GM12878 (cell line): ENCODE measurements at regions not wholly inside any gene's neighbourhood (a gene's known extent, or its start where the extent isn't known, plus 50 kb on each side); places are given as distances from the start of the nearest gene placed in this dataset.

Experiments
- ATAC-seq: fragments of 200-7000 bp; cut with Tn5 transposase; 3 replicates; pipeline ENCODE4 v1.9.1; 2020; ENCODE audit warnings: mild to moderate bottlenecking, moderate library complexity
- BruUV-seq: library from RNA; stranded (reverse); fragments of 400-500 nt; replicated peaks from 2 replicates; lab custom pipeline; 2021; lab: Mats Ljungman, UMichigan
- CTCF ChIA-PET: fragments of 300-600 bp; sonication (Branson Sonifier 250); formaldehyde crosslinking; extraction: SDS; loops from one replicate; lab custom pipeline; 2021; ENCODE audit warnings: inconsistent platforms; lab: Yijun Ruan, JAX
- POLR2A ChIA-PET: fragments of 350-600 bp; formaldehyde crosslinking; extraction: SDS; loops from one replicate; lab custom pipeline; 2021; ENCODE audit warnings: inconsistent platforms; lab: Charles Lee
- RAD21 ChIA-PET: fragments of 300-600 bp; sonication (Branson Sonifier 250); formaldehyde crosslinking; loops from one replicate; lab custom pipeline; 2023; ENCODE audit warnings: antibody characterized with exemption; ENCODE audit not compliant: unreplicated experiment; lab: Charles Lee
- SMC1A ChIA-PET: fragments of 300-600 bp; sonication (Branson Sonifier 250); formaldehyde crosslinking; loops from one replicate; lab custom pipeline; 2023; ENCODE audit not compliant: unreplicated experiment, uncharacterized antibody; lab: Charles Lee
- DNase-seq: peaks from one replicate; pipeline ENCODE4 v3.0.0-alpha.2; 2011; ENCODE audit warnings: low read depth, low spot score
- FAIRE-seq: peaks from 3 replicates; lab custom pipeline; 2011; peaks lifted over from hg19 to GRCh38; lab: Jason Lieb, UNC
- H2AFZ ChIP-seq: 2 replicates; pipeline ENCODE4 v1.6.0; 2011; ENCODE audit warnings: low read depth, low read length, control low read depth; ENCODE audit not compliant: control insufficient read depth
- H3K27ac ChIP-seq: 2 replicates; pipeline ENCODE4 v1.5.1; 2011; ENCODE audit warnings: control low read depth; ENCODE audit not compliant: control insufficient read depth, insufficient read depth
- H3K27me3 ChIP-seq, 2 experiments: replicated peaks in 1 of 2; 2 replicates each; pipeline versions ENCODE4 v1.6.0 to v1.6.1; 2011; ENCODE audit warnings: low read length in 1 of 2; ENCODE audit not compliant: control insufficient read depth in 2 of 2, insufficient read depth in 2 of 2
- H3K36me3 ChIP-seq, 2 experiments: 2 replicates each; pipeline ENCODE4 v1.5.1; 2011; ENCODE audit warnings: low read length in 1 of 2; ENCODE audit not compliant: control insufficient read depth in 2 of 2, insufficient read depth in 2 of 2
- H3K4me1 ChIP-seq: 2 replicates; pipeline ENCODE4 v1.6.1; 2011; ENCODE audit warnings: mild to moderate bottlenecking, low read length, moderate library complexity, mixed read lengths; ENCODE audit not compliant: control insufficient read depth, insufficient read depth
- H3K4me2 ChIP-seq: 2 replicates; pipeline ENCODE4 v1.6.0; 2011; ENCODE audit warnings: control low read depth; ENCODE audit not compliant: control insufficient read depth, insufficient read depth
- H3K4me3 ChIP-seq: fragments of 200-600 bp; sonication (generic); 2 replicates; pipeline ENCODE4 v1.5.1; 2016
- H3K79me2 ChIP-seq: 2 replicates; pipeline ENCODE4 v1.6.0; 2011; ENCODE audit warnings: low read length; ENCODE audit not compliant: control insufficient read depth, insufficient read depth
- H3K9ac ChIP-seq: 2 replicates; pipeline ENCODE4 v1.8.0; 2011; ENCODE audit warnings: low read length, control low read depth, mixed read lengths; ENCODE audit not compliant: control insufficient read depth, insufficient read depth
- H3K9me3 ChIP-seq: replicated peaks from 3 replicates; pipeline ENCODE4 v1.5.1; 2011; ENCODE audit warnings: mild to moderate bottlenecking, low read length; ENCODE audit not compliant: control insufficient read depth, insufficient read depth
- H4K20me1 ChIP-seq: 2 replicates; pipeline ENCODE4 v1.6.0; 2011; ENCODE audit not compliant: control insufficient read depth, insufficient read depth
- CEBPB ChIP-seq, 2 experiments: fragments of 150-350 bp in 1 of 2; IDR thresholded peaks; 2 replicates each; pipeline ENCODE4 v1.6.1; 2012 to 2014; ENCODE audit warnings: low read depth in 2 of 2, low read length in 2 of 2, borderline replicate concordance in 1 of 2, inconsistent platforms in 1 of 2
- CHD4 ChIP-seq: fragments of 200-600 bp; sonication (generic); IDR thresholded peaks from 2 replicates; pipeline ENCODE4 v1.6.1; 2016; ENCODE audit warnings: mild to moderate bottlenecking
- CTCF ChIP-seq, 3 experiments: IDR thresholded peaks in 2 of 3; conservative IDR thresholded peaks in 1 of 3; 2 replicates each; pipeline ENCODE4 v1.5.1; 2011; ENCODE audit warnings: low read depth in 3 of 3, low read length in 3 of 3, mild to moderate bottlenecking in 3 of 3, control low read depth in 2 of 3, moderate library complexity in 2 of 3, inconsistent platforms in 1 of 3, mixed read lengths in 1 of 3; ENCODE audit not compliant: control insufficient read depth in 2 of 3, insufficient read depth in 1 of 3; ENCODE audit errors: extremely low read depth in 1 of 3
- FOS ChIP-seq: IDR thresholded peaks from 3 replicates; pipeline ENCODE4 v1.6.1; 2011; ENCODE audit warnings: borderline replicate concordance; ENCODE audit not compliant: insufficient read length; ENCODE audit errors: extremely low read depth
- NR2F1 ChIP-seq: fragments of 450-650 bp; conservative IDR thresholded peaks from 2 replicates; pipeline ENCODE4 v1.6.1; 2017; ENCODE audit warnings: mild to moderate bottlenecking
- RELA ChIP-seq: fragments of 450-650 bp; IDR thresholded peaks from 2 replicates; pipeline ENCODE4 v1.8.0; 2014; ENCODE audit warnings: borderline replicate concordance; ENCODE audit not compliant: partially characterized antibody
- WGBS: methylation state at CpG from one replicate; pipeline ENCODE4 v1.1.6; 2016; ENCODE audit warnings: low lambda C conversion rate; ENCODE audit not compliant: insufficient replicate concordance, insufficient coverage; ENCODE audit errors: missing lambda C conversion rate; 5-methylcytosine and 5-hydroxymethylcytosine counted together
- in situ Hi-C: fragments of 300-500 bp; cut with MboI; formaldehyde crosslinking; loops from 9 replicates; pipeline ENCODE4 v1.14.3; 2018; ENCODE audit warnings: mixed read lengths
- intact Hi-C: fragments of 100-400 bp; cut with micrococcal nuclease; formaldehyde crosslinking; loops from one replicate; pipeline ENCODE4 v1.14.2; 2022; ENCODE audit not compliant: unreplicated experiment
- TF ChIP-seq, protein P1 (sequence below): fragments of 450-650 bp; IDR thresholded peaks from 2 replicates; pipeline ENCODE4 v1.6.1; 2017; ENCODE audit warnings: borderline replicate concordance

DNA sequence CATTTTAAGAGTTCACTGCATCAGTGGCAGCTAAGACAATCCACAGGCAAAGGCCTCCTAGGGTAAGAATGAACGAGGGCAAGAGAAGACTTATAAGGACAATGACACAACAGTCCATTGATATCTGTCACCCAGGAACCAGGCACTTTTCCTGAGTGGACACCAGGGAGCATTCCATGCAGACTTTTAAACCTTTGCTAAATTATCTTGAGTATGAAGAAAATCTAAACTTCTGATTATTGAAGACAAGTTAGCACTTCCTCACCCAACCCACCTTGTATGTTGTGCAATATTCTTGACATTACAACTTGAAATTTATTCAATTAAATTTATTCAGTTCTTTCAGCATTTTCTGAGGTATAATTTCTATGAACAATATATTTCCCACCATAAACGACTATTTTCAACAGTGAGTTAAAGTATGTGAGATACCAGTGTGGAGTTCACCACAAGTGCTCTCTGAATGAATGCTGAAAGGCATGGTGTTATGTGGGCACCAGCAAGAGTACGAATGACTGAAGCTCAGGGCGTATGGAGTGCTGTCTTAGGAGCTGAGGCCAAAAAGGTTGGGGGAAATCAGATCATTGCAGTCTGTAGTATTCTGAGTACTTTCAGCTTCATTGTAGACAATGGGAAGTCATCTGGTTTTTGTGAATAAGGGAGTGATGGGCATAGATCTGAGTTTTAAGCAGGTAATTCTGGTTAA is 124.3 kb upstream of the LMNTD1 start:
- Histone ChIP-seq H3K27ac (no peak overlapping the region), H3K9me3 (no peaks in the 10 kb centered on the region), H3K4me2 (no peak overlapping the region), H3K9ac (no peak overlapping the region), H3K27me3 (no peaks in the 10 kb centered on the region; a peak in 1 of 4 replicates), H3K4me1 (no peaks in the 10 kb centered on the region), H3K36me3 (no peaks in the 10 kb centered on the region), H3K4me3 (no peak overlapping the region), H4K20me1 (no peaks in the 10 kb centered on the region), H3K79me2 (no peaks in the 10 kb centered on the region), H2AFZ (no peak overlapping the region)
- ChIA-PET POLR2A (no interaction called here), CTCF (no interaction called here), RAD21 (no interaction called here), SMC1A (no interaction called here)
- no peak for DNase-seq
- WGBS: 1% methylated on average over 4 of the region's 4 CpGs
- intact Hi-C loops: no loop called here
- no peak for FAIRE-seq
- TF ChIP-seq RELA: no peak
- TF ChIP-seq NR2F1: no peak
- TF ChIP-seq CEBPB (IDR thresholded peaks at IDR 0.05; ENCODE audit: borderline replicate concordance in 1 of 2, low read depth in 2 of 2, low read length in 2 of 2): no peak
- TF ChIP-seq CTCF (IDR thresholded peaks at IDR 0.05 in 2 of 3, conservative IDR thresholded peaks at IDR 0.05 in 1 of 3; ENCODE audit: control insufficient read depth in 2 of 3, extremely low read depth in 1 of 3, insufficient read depth in 1 of 3, low read depth in 3 of 3, low read length in 3 of 3): 0 out of 6 replicates have a peak, but pooled peaks of 1 of the 3 experiments have one; percentile 4
- no peak for TF ChIP-seq FOS
- TF ChIP-seq, protein P1, sequence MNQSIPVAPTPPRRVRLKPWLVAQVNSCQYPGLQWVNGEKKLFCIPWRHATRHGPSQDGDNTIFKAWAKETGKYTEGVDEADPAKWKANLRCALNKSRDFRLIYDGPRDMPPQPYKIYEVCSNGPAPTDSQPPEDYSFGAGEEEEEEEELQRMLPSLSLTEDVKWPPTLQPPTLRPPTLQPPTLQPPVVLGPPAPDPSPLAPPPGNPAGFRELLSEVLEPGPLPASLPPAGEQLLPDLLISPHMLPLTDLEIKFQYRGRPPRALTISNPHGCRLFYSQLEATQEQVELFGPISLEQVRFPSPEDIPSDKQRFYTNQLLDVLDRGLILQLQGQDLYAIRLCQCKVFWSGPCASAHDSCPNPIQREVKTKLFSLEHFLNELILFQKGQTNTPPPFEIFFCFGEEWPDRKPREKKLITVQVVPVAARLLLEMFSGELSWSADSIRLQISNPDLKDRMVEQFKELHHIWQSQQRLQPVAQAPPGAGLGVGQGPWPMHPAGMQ: no peak
- TF ChIP-seq CHD4: no peak
- no peak for ATAC-seq
- in situ Hi-C loops: no loop called here
- no TSS peak for BruUV-seq
